ENCODE measurements at regions not wholly inside any gene's neighbourhood (a gene's known extent, or its start where the extent isn't known, plus 50 kb on each side); places are given as distances from the start of the nearest gene placed in this dataset.

DNA sequence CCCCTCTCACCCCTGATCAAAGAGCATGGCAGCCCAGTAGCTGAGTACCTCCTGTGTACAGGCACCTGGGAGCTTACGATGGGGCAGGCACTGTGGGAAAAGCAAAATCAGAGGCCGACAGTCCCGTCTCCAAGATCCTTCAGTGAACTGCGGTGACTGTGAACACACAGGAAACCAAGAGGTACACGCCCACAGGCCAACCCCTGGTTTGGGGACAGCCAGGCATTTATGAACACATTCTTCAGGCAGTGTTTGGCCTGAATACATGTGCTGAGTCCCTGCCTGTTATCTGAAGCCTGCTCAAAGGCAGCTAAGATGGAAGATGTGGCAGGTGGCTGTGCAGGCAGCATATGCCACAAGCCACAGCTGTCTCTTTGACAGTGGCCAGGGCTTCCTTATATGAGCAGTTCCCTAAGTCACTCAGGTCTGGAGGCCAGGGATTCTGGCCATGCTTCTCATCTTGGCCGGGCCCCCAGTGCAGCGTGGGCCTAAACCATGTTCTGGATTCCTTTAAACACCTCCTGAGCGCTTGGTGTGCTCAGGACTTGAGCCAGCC lies 123.6 kb downstream of the UQCRFS1 start:
- TF ChIP-seq POLR2A (IDR thresholded peaks at IDR 0.05) (no peak), POLR2AphosphoS5 (IDR thresholded peaks at IDR 0.05; ENCODE audit: insufficient read depth in 1 of 2, low read depth in 1 of 2) (no peak)
- TF ChIP-seq, protein P1, sequence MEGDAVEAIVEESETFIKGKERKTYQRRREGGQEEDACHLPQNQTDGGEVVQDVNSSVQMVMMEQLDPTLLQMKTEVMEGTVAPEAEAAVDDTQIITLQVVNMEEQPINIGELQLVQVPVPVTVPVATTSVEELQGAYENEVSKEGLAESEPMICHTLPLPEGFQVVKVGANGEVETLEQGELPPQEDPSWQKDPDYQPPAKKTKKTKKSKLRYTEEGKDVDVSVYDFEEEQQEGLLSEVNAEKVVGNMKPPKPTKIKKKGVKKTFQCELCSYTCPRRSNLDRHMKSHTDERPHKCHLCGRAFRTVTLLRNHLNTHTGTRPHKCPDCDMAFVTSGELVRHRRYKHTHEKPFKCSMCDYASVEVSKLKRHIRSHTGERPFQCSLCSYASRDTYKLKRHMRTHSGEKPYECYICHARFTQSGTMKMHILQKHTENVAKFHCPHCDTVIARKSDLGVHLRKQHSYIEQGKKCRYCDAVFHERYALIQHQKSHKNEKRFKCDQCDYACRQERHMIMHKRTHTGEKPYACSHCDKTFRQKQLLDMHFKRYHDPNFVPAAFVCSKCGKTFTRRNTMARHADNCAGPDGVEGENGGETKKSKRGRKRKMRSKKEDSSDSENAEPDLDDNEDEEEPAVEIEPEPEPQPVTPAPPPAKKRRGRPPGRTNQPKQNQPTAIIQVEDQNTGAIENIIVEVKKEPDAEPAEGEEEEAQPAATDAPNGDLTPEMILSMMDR (IDR thresholded peaks at IDR 0.05) = no peak

All from vagina (tissue), 2 donors.